Stimulated activated CD4-positive, alpha-beta T cell treated with anti-CD3 and anti-CD28 coated beads, Interleukin-2, amount 100 ng/mL, for 24 hours (primary cell): ENCODE measurements at regions not wholly inside any gene's neighbourhood (a gene's known extent, or its start where the extent isn't known, plus 50 kb on each side); places are given as distances from the start of the nearest gene placed in this dataset.
"Not testable (repeated sequence)": the region's sequence is repeated elsewhere in the genome, so short reads cannot be mapped to it uniquely, and the experiment has no call there.

Experiments used
- DNase-seq, 2 donors: peaks; one replicate each; pipeline ENCODE4 v3.0.0-alpha.2; 2020

DNA sequence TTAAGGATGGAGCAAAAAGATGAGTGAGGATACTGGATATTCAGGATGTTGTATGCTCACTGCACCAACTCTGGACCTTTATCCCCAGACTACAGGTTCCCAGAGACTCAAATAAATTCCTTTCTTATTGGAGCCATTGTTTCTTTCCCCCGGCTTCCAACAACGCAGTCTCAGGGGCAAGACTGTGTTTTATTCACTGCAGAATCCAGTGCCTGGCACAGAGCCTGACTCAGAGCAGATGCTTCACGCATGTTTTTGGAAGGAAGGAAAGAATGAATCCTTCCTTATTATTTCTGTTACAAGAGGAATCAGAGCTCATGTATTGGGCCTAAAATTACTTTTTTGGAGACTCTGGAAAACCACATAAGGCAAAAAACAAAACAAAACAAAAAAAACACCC lies 96.0 kb upstream of the VGLL4 start:
- no peak for DNase-seq

DNA sequence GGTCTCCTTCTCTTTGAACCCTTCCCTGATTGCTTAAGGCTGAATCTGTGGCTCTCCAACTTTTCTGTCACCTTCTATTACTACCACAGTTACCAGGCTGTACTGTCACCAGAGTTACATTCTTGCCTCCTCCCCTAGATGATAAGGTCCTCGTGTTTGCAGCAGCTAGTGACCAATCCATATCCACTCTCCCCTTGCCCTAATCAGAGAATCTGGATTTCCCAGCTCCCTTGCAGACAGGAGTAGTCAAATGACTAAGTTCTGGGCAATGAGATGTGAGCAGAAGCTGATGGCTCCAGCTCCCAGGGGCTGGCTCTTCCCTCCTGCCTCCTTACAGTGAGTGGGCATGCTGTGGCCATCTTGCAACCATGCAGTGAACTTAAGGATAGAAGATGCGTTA lies 95.4 kb upstream of the VGLL4 start:
- no peak for DNase-seq

GRCh38 chr3:11737742-11738141 lies 94.0 kb upstream of the VGLL4 start:
- DNase-seq, result no peak

- DNase-seq, result no peak
These were observed 92.6 kb upstream of the VGLL4 start for GRCh38 chr3:11736136-11736833.

DNA sequence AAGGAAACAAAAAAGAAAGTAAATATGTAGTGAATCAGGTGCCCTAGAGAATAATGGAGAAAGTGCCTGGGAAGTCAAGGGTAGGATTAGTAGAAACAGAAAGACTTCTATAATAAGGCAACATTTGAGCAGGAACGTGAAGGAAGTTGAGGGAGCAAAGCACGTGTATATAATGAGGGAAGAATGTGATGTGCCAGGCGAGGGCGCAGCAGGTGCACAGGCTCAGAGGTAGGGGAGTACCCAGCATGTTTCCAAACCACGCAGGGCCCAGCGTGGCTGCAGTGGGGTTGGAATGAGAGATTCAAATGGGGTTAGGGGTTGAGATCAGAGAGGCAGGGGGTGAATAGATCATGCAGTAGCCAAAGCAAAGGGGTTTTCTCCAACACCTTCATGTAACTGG lies 91.9 kb upstream of the VGLL4 start:
- no peak for DNase-seq

- not testable (repeated sequence) for DNase-seq
These were observed 91.4 kb upstream of the VGLL4 start for GRCh38 chr3:11735111-11735510.

- no peak for DNase-seq
These were observed 90.2 kb upstream of the VGLL4 start for GRCh38 chr3:11733914-11734313.

GRCh38 chr3:11727207-11727606 lies 83.5 kb upstream of the VGLL4 start:
- no peak for DNase-seq

DNA sequence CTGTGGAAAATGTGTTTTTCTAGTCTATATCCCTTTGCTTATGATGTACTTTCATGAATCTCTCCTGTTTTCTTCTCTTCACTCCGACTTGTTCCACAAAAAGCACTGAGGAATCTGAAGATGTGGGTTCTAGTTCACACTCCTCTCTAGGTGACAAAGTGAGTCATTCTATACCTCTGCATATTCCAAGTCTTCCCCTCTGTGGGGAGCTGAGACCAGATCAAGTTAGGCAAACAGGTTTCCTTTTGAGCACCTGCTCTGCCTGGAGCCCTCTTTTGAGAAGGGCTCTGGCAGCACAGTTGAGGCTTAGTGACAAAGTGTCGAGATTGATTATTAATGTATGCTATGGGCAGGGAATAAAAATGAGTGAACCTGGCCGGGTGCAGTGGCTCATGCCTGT lies 82.4 kb upstream of the VGLL4 start:
- no peak for DNase-seq

- not testable (repeated sequence) for DNase-seq
These were observed 81.6 kb upstream of the VGLL4 start for GRCh38 chr3:11725340-11725641.

DNA sequence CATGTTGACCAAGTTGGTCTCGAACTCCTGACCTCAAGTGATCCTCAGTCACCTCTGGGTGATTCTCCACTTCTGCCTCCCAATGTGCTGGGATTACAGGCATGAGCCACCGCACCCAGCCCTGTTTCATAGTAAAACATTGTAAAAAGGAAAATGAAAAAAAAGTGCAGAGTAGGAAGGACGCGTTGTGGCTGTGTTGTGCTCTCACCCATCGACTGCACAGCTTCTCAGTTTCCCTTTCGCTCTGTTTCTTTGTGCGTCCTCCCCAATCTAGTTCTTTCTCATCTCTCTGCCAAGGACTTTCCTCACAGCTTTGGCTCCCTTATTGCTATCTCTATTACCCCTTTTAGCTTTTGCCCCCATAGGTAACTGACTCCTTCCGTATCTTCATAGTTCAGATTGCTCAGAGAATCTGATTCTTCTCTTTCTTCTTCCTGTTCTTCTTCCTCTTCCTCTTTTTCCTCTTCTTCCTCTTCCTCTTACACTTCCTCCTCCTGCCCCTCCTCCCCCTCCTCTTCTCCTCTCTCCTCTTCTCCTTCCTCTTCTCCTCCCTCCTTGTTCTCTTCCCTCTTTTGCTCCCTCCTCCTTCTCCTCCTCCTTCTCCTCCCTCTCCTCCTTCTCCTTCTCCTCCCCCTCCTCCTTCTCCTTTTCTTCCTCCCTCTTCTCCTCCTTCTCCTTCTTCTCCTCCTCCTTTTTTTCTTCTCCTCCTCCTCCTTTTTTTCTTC lies 81.1 kb upstream of the VGLL4 start:
- no peak for DNase-seq

DNA sequence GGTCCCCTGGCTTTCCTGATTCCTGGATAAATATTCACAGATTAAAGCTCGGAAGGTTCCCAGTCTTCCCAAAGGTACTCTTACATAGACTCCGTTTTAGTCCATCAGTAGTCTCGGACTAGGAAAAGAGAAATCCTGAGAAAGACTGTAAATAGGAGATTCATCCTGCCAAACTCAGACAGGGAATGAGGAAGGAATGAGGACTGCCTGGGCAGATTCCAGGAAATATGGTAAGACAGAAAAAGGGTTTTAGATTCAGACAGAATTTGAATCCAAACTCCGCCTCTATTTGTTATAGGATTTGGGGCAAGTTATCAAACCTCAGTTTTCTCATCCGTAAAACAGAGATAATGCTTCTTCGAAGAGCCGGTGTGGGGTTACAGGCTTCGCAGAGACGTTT lies 77.8 kb upstream of the VGLL4 start:
- DNase-seq, result no peak

- no peak for DNase-seq
These were observed 77.2 kb upstream of the VGLL4 start for GRCh38 chr3:11720917-11721411.

GRCh38 chr3:11720304-11720898 lies 76.7 kb upstream of the VGLL4 start:
- peak; percentile 53 to 58 for DNase-seq

DNA sequence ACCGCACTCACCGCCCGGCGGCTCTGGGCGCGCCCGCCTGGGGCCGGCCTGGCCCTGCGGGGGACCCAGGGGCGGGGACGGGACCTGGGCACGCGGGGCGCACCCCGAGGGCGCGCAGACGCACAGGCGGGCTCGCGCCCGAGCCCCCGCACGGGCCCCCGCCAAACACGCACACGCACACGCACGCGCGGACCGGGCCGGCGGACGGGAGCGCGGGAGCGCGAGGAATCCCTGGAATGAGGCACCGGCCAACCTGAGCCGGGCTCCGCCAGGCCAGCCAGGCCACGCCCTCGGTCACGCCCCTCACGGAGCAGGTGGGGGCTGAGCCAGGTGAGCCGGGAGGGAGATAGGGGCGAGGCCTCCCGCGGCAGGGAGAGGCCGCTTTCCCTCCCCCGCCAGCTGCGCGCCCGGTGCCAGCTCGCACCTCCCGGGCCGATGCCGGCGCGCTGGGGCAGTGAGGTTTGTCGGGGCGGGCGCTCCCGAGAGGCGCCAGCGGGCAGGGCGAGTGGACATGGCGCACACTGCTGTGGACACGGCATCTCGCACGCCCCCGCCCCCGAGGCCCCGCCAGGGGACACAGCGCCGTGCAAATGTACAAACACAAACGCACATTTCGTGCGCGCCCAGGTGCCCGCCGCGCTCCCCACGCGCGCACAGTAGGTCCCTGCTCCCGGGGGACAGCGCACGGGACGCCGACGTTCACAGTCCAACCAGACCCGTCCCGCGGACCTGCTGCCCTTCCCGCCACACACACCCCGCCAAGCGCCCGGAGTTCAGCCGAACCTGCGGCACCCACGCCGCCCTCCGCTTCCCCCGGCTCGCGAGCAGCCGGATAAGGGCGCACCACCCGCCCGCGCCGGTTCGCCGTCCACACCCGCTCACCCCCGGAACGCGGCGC lies 75.9 kb upstream of the VGLL4 start:
- peak; percentile 71 to 80 for DNase-seq

- peak; percentile 56 to 58 for DNase-seq
These were observed 75.1 kb upstream of the VGLL4 start for GRCh38 chr3:11718637-11719405.

DNA sequence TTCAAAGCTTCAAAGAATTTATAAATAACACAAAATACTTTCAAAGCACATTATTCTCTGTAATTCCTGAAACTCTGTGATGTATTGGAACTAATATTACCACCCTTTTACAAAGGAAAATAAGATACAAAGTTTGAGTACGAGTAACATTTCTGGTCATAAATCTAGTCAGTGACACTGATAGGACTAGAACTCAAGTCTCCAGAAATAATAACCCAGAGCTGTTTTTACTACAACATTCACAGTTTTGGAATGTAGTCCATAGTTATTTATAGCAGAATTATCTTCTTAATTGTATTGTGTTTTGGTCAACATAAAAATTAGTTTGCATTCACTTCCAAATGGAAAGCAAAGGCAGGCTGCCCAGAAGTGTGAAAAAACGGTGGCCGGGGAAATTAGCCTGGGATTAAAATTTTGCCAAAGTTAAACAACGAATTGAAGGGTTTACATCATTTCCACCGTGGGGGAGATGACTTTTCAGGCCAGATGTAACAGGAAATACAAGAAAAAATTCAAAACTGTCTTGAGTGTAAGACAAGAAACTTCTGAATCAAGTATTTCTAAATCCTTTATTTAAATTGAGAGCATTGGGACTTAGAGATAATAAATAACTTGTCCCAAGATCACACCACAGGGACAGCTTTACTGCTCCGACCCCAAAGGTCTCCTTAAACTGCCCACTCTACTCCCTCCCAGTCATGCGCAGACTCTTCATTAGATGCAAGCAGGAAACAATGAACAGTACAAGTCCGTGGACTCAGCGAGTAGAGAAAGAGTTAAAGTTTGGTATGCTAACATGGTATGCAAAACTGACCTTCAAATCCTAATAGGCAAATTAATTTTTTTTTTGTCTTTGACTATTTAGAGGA lies 74.3 kb upstream of the VGLL4 start:
- no peak for DNase-seq

DNA sequence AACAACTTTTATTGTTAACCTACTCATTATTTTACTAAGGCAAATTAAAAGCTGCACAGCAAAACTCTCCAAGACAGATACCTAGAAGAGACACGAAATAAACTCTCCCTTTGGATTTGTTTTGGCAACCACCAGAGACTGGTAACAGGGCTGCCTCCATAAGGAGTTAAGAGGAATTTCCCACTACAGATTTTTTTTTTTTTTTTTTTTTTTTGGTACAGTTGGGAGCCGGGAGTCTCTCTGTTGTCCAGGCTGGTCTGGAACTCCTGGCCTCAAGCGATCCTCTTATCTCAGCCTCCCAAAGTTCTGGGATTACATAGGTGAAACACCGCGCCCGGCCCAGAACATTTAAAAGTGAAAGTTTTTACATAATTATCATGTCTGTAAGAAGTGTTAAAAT lies 73.6 kb upstream of the VGLL4 start:
- DNase-seq, result no peak

DNA sequence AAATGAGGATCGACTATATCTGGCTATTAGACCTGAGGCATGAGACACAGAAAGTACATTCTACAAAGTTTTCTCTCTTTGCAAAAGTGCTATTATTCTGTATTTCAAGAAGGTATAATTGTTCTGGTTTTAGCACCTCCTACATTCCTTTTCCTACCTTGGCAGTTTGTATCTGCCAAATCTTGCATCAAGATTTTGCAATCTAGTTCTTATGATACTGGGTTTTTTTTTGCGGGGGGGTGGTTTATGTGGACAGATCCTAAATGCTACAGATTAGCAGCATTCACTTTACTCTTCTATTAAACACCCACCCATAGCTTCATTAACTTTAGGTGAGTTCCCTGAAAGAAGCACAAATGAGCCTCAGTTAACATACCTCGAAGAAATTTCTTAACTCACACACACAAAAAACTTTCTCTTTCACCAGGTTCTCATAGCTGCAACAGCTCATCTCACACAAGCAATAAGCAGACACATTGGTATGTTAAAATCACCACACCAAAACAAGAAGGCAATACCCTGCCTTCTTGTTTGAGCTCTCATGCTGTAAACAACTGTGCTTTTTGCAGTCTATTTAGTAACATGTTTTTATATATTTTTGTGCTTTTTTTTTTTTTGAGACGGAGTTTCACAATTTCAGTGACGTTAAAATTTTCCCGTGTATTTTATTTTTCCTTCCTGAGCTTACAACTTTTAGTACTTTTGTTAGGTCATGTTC lies 73.0 kb upstream of the VGLL4 start:
- DNase-seq, result no peak

DNA sequence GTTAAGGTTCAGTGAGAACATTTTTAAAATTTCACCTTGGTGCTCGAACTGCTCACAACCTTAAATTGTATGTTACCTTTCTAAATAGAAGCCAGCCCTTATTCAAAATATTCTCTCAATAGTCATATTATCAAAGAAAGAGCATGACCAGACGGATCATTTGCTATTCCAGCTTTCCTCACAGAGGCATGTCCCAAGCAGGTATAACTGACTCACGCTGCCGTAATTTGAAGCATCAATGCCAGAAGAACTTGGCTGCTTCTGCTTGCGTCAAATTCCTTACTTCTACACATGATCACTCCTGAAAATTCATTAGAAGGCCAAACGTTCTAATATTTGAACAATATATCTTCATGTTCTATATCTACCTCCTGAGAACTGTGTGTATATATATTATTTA lies 69.5 kb upstream of the VGLL4 start:
- DNase-seq, result no peak

DNA sequence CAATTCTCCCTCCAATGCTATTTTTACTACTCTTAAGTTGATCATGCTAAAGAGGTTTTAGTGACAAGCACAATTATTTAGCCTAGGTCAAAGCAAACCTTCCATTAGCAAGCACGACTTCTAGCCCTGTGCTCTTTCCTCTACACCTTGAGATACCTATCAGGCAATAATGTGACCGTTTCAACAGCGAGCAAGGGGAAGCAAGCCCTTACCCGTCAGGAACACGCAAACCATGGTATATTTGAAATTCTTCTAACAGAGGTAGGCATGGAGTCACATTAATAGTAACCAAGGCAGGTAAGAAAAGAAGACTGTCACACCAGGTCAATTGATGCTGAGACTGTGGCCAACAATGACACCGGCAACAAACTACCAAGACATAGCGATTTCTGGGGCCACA lies 68.9 kb upstream of the VGLL4 start:
- no peak for DNase-seq
